Thyroid gland (tissue), 4 donors: ENCODE measurements at regions not wholly inside any gene's neighbourhood (a gene's known extent, or its start where the extent isn't known, plus 50 kb on each side); places are given as distances from the start of the nearest gene placed in this dataset.

ENCODE experiments used
- POLR2A ChIP-seq, 2 donors: fragments of 450-650 bp; IDR thresholded peaks; one replicate each; pipeline ENCODE4 v1.6.1; 2017; ENCODE audit warnings: antibody characterized with exemption in 2 of 2, mild to moderate bottlenecking in 2 of 2, moderate library complexity in 1 of 2
- TF ChIP-seq, protein P1 (sequence below), 6 experiments: fragments of 200-600 bp in 3 of 6; fragments of 450-650 bp in 3 of 6; sonication (generic) in 3 of 6; IDR thresholded peaks; one replicate each; pipeline ENCODE4 v1.5.1; 2016 to 2019; ENCODE audit warnings: antibody characterized with exemption in 6 of 6, mild to moderate bottlenecking in 2 of 6, inconsistent platforms in 1 of 6, moderate library complexity in 1 of 6

DNA sequence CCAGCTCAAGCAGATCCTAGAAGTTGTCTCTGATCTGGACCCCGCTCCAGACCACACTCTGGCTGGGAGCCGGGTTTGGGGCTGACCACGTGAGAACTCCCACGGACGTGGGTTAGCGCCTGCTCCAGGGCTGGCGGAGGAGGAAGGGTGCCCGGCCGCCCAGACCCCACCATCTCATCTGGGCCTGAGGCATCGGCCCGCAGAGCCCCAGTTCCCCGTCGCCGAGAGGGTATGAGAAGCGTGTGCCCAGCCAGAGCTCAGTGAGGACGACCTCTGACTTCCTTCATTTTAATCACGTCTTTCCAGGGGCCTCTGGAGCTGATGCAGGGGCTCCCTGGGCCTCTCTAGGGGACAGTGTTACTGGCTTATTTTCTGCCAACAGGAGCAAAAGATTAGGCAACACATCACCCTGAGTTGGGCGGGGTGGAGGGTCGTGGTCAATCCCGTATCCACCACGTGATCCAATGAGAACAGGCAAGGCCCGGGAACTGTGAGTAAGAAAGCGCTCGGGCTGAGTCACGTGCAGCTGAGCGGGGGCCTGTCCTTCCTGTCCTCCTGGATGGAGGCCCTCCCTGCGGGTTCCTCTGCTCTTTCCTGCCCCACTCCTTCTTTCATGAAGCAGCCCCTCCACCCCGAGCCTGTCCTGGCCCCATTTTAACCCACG, 81.1 kb downstream of the SIK1 start:
- TF ChIP-seq, protein P1, sequence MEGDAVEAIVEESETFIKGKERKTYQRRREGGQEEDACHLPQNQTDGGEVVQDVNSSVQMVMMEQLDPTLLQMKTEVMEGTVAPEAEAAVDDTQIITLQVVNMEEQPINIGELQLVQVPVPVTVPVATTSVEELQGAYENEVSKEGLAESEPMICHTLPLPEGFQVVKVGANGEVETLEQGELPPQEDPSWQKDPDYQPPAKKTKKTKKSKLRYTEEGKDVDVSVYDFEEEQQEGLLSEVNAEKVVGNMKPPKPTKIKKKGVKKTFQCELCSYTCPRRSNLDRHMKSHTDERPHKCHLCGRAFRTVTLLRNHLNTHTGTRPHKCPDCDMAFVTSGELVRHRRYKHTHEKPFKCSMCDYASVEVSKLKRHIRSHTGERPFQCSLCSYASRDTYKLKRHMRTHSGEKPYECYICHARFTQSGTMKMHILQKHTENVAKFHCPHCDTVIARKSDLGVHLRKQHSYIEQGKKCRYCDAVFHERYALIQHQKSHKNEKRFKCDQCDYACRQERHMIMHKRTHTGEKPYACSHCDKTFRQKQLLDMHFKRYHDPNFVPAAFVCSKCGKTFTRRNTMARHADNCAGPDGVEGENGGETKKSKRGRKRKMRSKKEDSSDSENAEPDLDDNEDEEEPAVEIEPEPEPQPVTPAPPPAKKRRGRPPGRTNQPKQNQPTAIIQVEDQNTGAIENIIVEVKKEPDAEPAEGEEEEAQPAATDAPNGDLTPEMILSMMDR (IDR thresholded peaks at IDR 0.05) = no peak
- TF ChIP-seq POLR2A (IDR thresholded peaks at IDR 0.05) = no peak
